ENCODE measurements at regions not wholly inside any gene's neighbourhood (a gene's known extent, or its start where the extent isn't known, plus 50 kb on each side); places are given as distances from the start of the nearest gene placed in this dataset.

- no peak for TF ChIP-seq POLR2A (IDR thresholded peaks at IDR 0.05)
- TF ChIP-seq CTCF (IDR thresholded peaks at IDR 0.05), result no peak
- no peaks in the 10 kb centered on the region for H3K36me3 ChIP-seq
- peaks cover 0 to 12% (median 7%) of the 10 kb centered on the region in 4 donors for H3K4me1 ChIP-seq
- no peak overlapping the region for H3K4me3 ChIP-seq
- ATAC-seq (no peak), DNase-seq (no peak)
- no peak overlapping the region for H3K27ac ChIP-seq
- intact Hi-C loops (cut with DNase I), result no loop called here
- 42% methylated on average over 1 of the region's 1 CpG for WGBS (ENCODE audit: insufficient coverage, low coverage, low lambda C conversion rate, missing lambda C conversion rate)
- H3K9me3 ChIP-seq, result no peaks in the 10 kb centered on the region
- no peaks in the 10 kb centered on the region for H3K27me3 ChIP-seq
These were observed 456.3 kb upstream of the KCNMB2 start for GRCh38 chr3:178079966-178080365.

GRCh38 chr3:178082326-178082906 lies 453.8 kb upstream of the KCNMB2 start:
- no peak for TF ChIP-seq POLR2A (IDR thresholded peaks at IDR 0.05)
- TF ChIP-seq CTCF (IDR thresholded peaks at IDR 0.05), result no peak
- Histone ChIP-seq H3K4me1 (peaks cover 0 to 21% (median 11%) of the 10 kb centered on the region in 4 donors), H3K36me3 (no peaks in the 10 kb centered on the region), H3K4me3 (no peak overlapping the region), H3K27me3 (no peaks in the 10 kb centered on the region), H3K9me3 (no peaks in the 10 kb centered on the region), H3K27ac (no peak overlapping the region)
- 91% methylated on average over 4 of the region's 4 CpGs for WGBS (ENCODE audit: insufficient coverage, low coverage, low lambda C conversion rate, missing lambda C conversion rate)
- intact Hi-C loops (cut with DNase I), result no loop called here
- DNase-seq (no peak), ATAC-seq (no peak)

GRCh38 chr3:178083906-178084866 lies 452.1 kb upstream of the KCNMB2 start:
- H3K9me3 ChIP-seq, result no peaks in the 10 kb centered on the region
- no peak overlapping the region for H3K27ac ChIP-seq
- H3K27me3 ChIP-seq, result no peaks in the 10 kb centered on the region
- no peak overlapping the region for H3K4me3 ChIP-seq
- H3K36me3 ChIP-seq, result no peaks in the 10 kb centered on the region
- intact Hi-C loops (cut with DNase I), result no loop called here
- peaks cover 0 to 17% (median 11%) of the 10 kb centered on the region in 4 donors for H3K4me1 ChIP-seq
- ATAC-seq, result peak; percentile 53 to 66 (median 62)
- DNase-seq, result no peak
- no peak for TF ChIP-seq POLR2A (IDR thresholded peaks at IDR 0.05)
- TF ChIP-seq CTCF (IDR thresholded peaks at IDR 0.05), result peak; percentile 39 to 67 (median 53)
- 34% methylated on average over 6 of the region's 6 CpGs for WGBS (ENCODE audit: insufficient coverage, low coverage, low lambda C conversion rate, missing lambda C conversion rate)

GRCh38 chr3:178084938-178085816 lies 451.1 kb upstream of the KCNMB2 start:
- DNase-seq, result peak; percentile 56 to 81 (median 65)
- WGBS (ENCODE audit: insufficient coverage, low coverage, low lambda C conversion rate, missing lambda C conversion rate), result 6% methylated on average over 5 of the region's 6 CpGs
- TF ChIP-seq CTCF (IDR thresholded peaks at IDR 0.05) (no peak), POLR2A (IDR thresholded peaks at IDR 0.05) (no peak)
- H3K27me3 ChIP-seq, result no peaks in the 10 kb centered on the region
- H3K27ac ChIP-seq, result no peak overlapping the region
- peaks cover 0 to 17% (median 11%) of the 10 kb centered on the region in 4 donors for H3K4me1 ChIP-seq
- H3K36me3 ChIP-seq, result no peaks in the 10 kb centered on the region
- H3K9me3 ChIP-seq, result no peaks in the 10 kb centered on the region
- no peak overlapping the region for H3K4me3 ChIP-seq
- peak; percentile 80 to 93 (median 90) for ATAC-seq
- intact Hi-C loops (cut with DNase I), result no loop called here
